OCI-LY3 (cell line): ENCODE measurements at regions not wholly inside any gene's neighbourhood (a gene's known extent, or its start where the extent isn't known, plus 50 kb on each side); places are given as distances from the start of the nearest gene placed in this dataset.
A peak's percentile ranks its signal among the peaks of the same experiment; 100 is the strongest.

Experiments
- H2AFZ ChIP-seq: fragments of 200-600, 300-600 bp; shearing (Covaris generic); 2 replicates; pipeline ENCODE4 v1.6.0; 2014; ENCODE audit warnings: antibody characterized with exemption, low read depth, low read length
- H3K27ac ChIP-seq: fragments of 200-600, 300-600 bp; sonication (generic); 2 replicates; pipeline ENCODE4 v1.5.1; 2014; ENCODE audit warnings: mild to moderate bottlenecking, low read length, moderate library complexity, mixed read lengths
- H3K27me3 ChIP-seq: fragments of 200-600, 300-600 bp; sonication (generic); 2 replicates; pipeline ENCODE4 v1.6.1; 2014; ENCODE audit warnings: low read depth, low read length, mixed read lengths
- H3K36me3 ChIP-seq: fragments of 200-600, 300-600 bp; sonication (generic); replicated peaks from 2 replicates; pipeline ENCODE3; 2014; ENCODE audit warnings: low read depth, low read length, mixed read lengths
- H3K4me1 ChIP-seq: fragments of 300-600, 200-600 bp; sonication (generic); 2 replicates; pipeline ENCODE4 v1.6.1; 2014; ENCODE audit warnings: low read length, mixed read lengths
- H3K4me2 ChIP-seq: fragments of 200-600, 300-600 bp; sonication (generic); 2 replicates; pipeline ENCODE4 v1.6.1; 2014; ENCODE audit warnings: low read length, mixed read lengths
- H3K4me3 ChIP-seq: fragments of 300-600, 200-600 bp; sonication (generic); 2 replicates; pipeline ENCODE4 v1.5.1; 2014; ENCODE audit warnings: antibody characterized with exemption, mild to moderate bottlenecking, low read length, moderate library complexity
- H3K79me2 ChIP-seq: fragments of 300-600, 200-600 bp; shearing (Covaris generic); 2 replicates; pipeline ENCODE4 v1.6.1; 2014; ENCODE audit warnings: mild to moderate bottlenecking, low read length, mixed read lengths
- H3K9ac ChIP-seq: fragments of 300-600, 200-600 bp; shearing (Covaris generic); 2 replicates; pipeline ENCODE4 v1.6.0; 2014; ENCODE audit warnings: mild to moderate bottlenecking, low read length, moderate library complexity
- H3K9me3 ChIP-seq: fragments of 200-600, 300-600 bp; shearing (Covaris generic); 2 replicates; pipeline ENCODE4 v1.6.1; 2014; ENCODE audit warnings: low read length, mixed read lengths; ENCODE audit not compliant: insufficient read depth
- H4K20me1 ChIP-seq: fragments of 200-600, 300-600 bp; sonication (generic); 2 replicates; pipeline ENCODE4 v1.6.1; 2016; ENCODE audit warnings: low read length, mixed read lengths; ENCODE audit not compliant: insufficient read depth
- EZH2phosphoT487 ChIP-seq: fragments of 200-600 bp; shearing (Covaris generic); IDR thresholded peaks from 2 replicates; pipeline ENCODE4 v1.6.1; 2018; ENCODE audit warnings: antibody characterized with exemption, mixed run types, low read depth
- TF ChIP-seq, protein P1 (sequence below): fragments of 200-600, 300-600 bp; sonication (generic); IDR thresholded peaks from 2 replicates; pipeline ENCODE4 v1.5.1; 2014; ENCODE audit warnings: antibody characterized with exemption, low read length, low read depth

DNA sequence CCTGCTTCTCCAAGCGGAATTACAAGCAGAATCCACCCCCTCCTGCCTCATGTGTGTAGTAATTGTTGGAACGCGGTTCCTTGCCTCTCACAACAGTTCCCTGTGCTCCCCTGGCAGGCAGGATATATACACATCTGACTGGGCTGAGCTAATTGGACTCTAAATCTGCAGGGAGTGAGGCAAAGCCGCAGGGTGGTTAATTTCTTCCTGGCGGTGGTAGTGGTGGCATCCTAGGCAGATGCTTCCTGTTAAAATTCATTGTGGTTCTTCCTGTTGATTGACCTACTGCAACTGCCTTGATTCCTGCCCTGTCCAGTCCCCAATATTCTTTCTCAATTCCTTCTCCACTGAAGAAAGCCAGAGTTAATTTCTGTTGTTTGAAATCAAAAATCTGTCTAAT is 202.9 kb upstream of the PROK2 start:
- no peak overlapping the region for H3K9ac ChIP-seq
- no peaks in the 10 kb centered on the region for H3K36me3 ChIP-seq
- H3K27me3 ChIP-seq: peaks cover 61% of the 10 kb centered on the region
- H3K4me3 ChIP-seq: no peak overlapping the region
- no peak overlapping the region for H2AFZ ChIP-seq
- H3K79me2 ChIP-seq: no peaks in the 10 kb centered on the region
- peaks cover 30% of the 10 kb centered on the region for H3K4me1 ChIP-seq
- H4K20me1 ChIP-seq: no peaks in the 10 kb centered on the region
- TF ChIP-seq EZH2phosphoT487: no peak
- TF ChIP-seq, protein P1, sequence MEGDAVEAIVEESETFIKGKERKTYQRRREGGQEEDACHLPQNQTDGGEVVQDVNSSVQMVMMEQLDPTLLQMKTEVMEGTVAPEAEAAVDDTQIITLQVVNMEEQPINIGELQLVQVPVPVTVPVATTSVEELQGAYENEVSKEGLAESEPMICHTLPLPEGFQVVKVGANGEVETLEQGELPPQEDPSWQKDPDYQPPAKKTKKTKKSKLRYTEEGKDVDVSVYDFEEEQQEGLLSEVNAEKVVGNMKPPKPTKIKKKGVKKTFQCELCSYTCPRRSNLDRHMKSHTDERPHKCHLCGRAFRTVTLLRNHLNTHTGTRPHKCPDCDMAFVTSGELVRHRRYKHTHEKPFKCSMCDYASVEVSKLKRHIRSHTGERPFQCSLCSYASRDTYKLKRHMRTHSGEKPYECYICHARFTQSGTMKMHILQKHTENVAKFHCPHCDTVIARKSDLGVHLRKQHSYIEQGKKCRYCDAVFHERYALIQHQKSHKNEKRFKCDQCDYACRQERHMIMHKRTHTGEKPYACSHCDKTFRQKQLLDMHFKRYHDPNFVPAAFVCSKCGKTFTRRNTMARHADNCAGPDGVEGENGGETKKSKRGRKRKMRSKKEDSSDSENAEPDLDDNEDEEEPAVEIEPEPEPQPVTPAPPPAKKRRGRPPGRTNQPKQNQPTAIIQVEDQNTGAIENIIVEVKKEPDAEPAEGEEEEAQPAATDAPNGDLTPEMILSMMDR: no peak
- no peaks in the 10 kb centered on the region for H3K9me3 ChIP-seq
- H3K4me2 ChIP-seq: no peak overlapping the region
- no peak overlapping the region for H3K27ac ChIP-seq

DNA sequence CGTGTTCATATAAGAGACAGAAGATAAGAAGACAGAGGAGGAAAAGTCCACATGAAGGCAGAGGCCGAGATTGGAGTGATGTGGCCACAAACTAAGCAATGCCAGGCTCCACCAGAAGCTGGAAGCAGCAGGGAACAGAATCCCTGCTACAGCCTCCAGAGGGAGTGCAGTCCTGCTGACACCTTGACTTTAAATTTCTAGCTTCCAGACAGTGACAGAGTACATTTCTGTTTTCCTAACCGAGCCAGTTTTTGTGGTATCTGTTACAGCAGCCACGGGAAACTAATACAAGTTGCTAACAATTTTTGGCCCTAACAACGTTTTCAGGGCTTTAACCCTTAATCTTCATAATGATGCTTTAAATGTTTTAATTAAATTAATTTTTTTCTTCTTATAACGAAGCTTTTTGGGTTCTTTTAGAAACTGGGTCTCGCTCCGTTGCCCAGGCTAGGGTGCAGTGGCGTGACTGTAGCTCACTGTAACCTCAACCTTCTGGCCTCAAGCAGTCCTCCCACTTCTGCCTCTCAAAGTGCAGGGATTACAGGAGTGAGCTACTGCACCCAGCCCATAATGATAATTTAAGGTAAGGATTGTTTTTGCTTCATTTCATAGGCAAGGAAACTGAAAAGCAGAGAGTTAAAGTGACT is 202.3 kb upstream of the PROK2 start:
- Histone ChIP-seq H3K9ac (no peak overlapping the region), H3K4me2 (no peak overlapping the region), H2AFZ (no peak overlapping the region), H3K27ac (no peak overlapping the region), H3K79me2 (no peaks in the 10 kb centered on the region), H3K4me1 (peaks cover 36% of the 10 kb centered on the region), H3K36me3 (no peaks in the 10 kb centered on the region), H3K9me3 (no peaks in the 10 kb centered on the region), H3K4me3 (no peak overlapping the region), H3K27me3 (peaks cover 61% of the 10 kb centered on the region), H4K20me1 (no peaks in the 10 kb centered on the region)
- TF ChIP-seq, protein P1: 0 out of 2 replicates have a peak, but pooled peaks have one; percentile 8
- no peak for TF ChIP-seq EZH2phosphoT487

DNA sequence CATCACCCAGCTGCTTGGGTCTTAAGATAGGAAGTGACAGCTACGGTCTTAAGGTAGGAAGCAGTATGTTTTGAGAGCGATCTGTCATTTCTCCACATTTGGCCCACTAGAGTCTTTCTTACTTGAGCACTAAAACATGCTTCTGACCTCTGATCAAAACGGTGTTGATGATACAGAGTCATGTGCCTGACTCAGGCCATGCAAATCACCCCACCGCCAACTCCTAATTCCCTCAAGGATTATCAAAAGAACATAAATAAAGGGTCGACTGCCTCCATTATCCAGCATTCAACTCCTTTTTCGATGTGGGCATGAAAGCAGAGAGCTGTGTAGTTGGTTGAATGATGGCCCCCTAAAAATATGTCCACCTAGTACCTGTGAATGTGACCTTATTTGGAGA is 201.7 kb upstream of the PROK2 start:
- Histone ChIP-seq H3K9ac (no peak overlapping the region), H3K27me3 (peaks cover 62% of the 10 kb centered on the region), H3K36me3 (no peaks in the 10 kb centered on the region), H3K9me3 (no peaks in the 10 kb centered on the region), H3K4me3 (no peak overlapping the region), H3K79me2 (no peaks in the 10 kb centered on the region), H4K20me1 (no peaks in the 10 kb centered on the region), H3K4me2 (no peak overlapping the region), H2AFZ (no peak overlapping the region), H3K27ac (no peak overlapping the region), H3K4me1 (peaks cover 40% of the 10 kb centered on the region)
- no peak for TF ChIP-seq EZH2phosphoT487
- TF ChIP-seq, protein P1: no peak

DNA sequence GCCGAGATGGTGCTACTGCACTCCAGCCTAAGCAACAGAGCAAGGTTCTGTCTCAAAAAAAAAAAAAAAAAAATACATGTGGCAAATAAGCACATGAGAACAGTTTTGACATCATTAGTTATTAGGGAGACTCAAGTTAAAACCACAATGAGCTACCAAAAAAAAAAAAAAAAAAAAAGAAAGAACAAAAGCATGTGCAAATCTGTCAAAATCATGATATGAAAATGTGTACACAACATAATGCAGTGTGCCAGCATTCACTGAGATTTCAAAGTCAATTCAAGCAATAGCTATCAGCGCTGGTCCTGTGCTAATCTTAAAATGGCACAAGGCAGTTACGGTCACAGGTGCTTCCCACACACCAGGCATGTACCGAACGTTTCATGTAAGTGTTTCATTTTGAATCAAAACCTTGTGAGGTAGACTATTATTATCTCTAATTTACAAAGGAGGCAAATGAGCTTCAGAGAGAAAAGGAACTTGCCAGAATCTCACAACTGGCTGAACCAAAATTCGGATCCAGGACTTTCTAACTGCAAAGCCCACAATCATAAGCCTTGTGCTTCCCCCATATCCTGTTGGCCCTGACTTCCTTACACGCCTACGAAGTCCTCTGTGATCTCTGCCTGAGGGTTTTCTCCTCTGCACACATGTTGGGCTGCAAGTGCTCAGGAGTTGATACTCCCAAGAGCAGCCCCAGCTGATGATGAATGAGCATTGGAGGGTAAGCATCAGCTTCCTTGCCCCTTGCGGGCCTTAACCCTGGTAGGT is 200.1 kb upstream of the PROK2 start:
- H3K36me3 ChIP-seq: no peaks in the 10 kb centered on the region
- no peaks in the 10 kb centered on the region for H3K9me3 ChIP-seq
- H3K27ac ChIP-seq: peak overlapping the region; percentile 33
- H3K79me2 ChIP-seq: no peaks in the 10 kb centered on the region
- peaks cover 71% of the 10 kb centered on the region for H3K27me3 ChIP-seq
- H3K4me2 ChIP-seq: peak overlapping the region; percentile 73
- no peak overlapping the region for H2AFZ ChIP-seq
- peaks cover 40% of the 10 kb centered on the region for H3K4me1 ChIP-seq
- TF ChIP-seq, protein P1: no peak
- TF ChIP-seq EZH2phosphoT487: no peak
- no peaks in the 10 kb centered on the region for H4K20me1 ChIP-seq
- H3K9ac ChIP-seq: no peak overlapping the region
- H3K4me3 ChIP-seq: peak overlapping the region; percentile 35
